H9 (cell line): ENCODE measurements at regions not wholly inside any gene's neighbourhood (a gene's known extent, or its start where the extent isn't known, plus 50 kb on each side); places are given as distances from the start of the nearest gene placed in this dataset.

Source experiments
- DNase-seq: peaks from one replicate; pipeline ENCODE4 v3.0.0-alpha.2; 2017
- H2AFZ ChIP-seq: one replicate; pipeline ENCODE4 v1.6.1; 2013; ENCODE audit warnings: mild to moderate bottlenecking, low read length, control low read depth, moderate library complexity
- H2AK5ac ChIP-seq: 2 replicates; pipeline ENCODE4 v1.6.1; 2013; ENCODE audit warnings: low read length, control low read depth, mixed read lengths; ENCODE audit not compliant: insufficient read length
- H2BK120ac ChIP-seq: one replicate; pipeline ENCODE4 v1.6.1; 2013; ENCODE audit warnings: low read depth, mild to moderate bottlenecking, low read length, control low read depth, inconsistent platforms; ENCODE audit not compliant: poor library complexity, severe bottlenecking
- H2BK12ac ChIP-seq: 2 replicates; pipeline ENCODE4 v1.6.1; 2013; ENCODE audit warnings: low read length, control low read depth, mixed read lengths, low read depth; ENCODE audit not compliant: insufficient read length
- H2BK15ac ChIP-seq: 2 replicates; pipeline ENCODE4 v1.6.1; 2013; ENCODE audit warnings: low read depth, low read length, control low read depth
- H2BK20ac ChIP-seq: one replicate; pipeline ENCODE4 v1.6.1; 2013; ENCODE audit warnings: low read depth, mild to moderate bottlenecking, low read length, control low read depth, inconsistent platforms; ENCODE audit not compliant: poor library complexity, severe bottlenecking
- H2BK5ac ChIP-seq: 2 replicates; pipeline ENCODE4 v1.6.1; 2013; ENCODE audit warnings: low read length, control low read depth, mixed read lengths; ENCODE audit not compliant: insufficient read length
- H3K14ac ChIP-seq: 2 replicates; pipeline ENCODE4 v1.6.1; 2013; ENCODE audit warnings: low read length, control low read depth; ENCODE audit not compliant: insufficient read depth
- H3K18ac ChIP-seq: 2 replicates; pipeline ENCODE4 v1.6.1; 2013; ENCODE audit warnings: low read depth, mild to moderate bottlenecking, mixed read lengths, low read length, control low read depth; ENCODE audit not compliant: insufficient read length
- H3K23ac ChIP-seq: 2 replicates; pipeline ENCODE4 v1.6.1; 2013; ENCODE audit warnings: low read length, control low read depth, mixed read lengths, low read depth; ENCODE audit not compliant: insufficient read length
- H3K23me2 ChIP-seq: 2 replicates; pipeline ENCODE4 v1.6.1; 2013; ENCODE audit warnings: low read depth, mild to moderate bottlenecking, mixed read lengths, low read length, control low read depth; ENCODE audit not compliant: insufficient read length, poor library complexity, severe bottlenecking
- H3K27ac ChIP-seq: 2 replicates; pipeline ENCODE4 v1.5.1; 2013; ENCODE audit warnings: low read length, control low read depth, mixed read lengths, low read depth; ENCODE audit not compliant: insufficient read length
- H3K27me3 ChIP-seq: 2 replicates; pipeline ENCODE4 v1.6.1; 2013; ENCODE audit warnings: low read length, control low read depth, inconsistent platforms; ENCODE audit not compliant: insufficient read depth
- H3K4ac ChIP-seq: 2 replicates; pipeline ENCODE4 v1.6.1; 2013; ENCODE audit warnings: low read depth, mild to moderate bottlenecking, control low read depth, inconsistent platforms, low read length, moderate library complexity
- H3K4me1 ChIP-seq: 2 replicates; pipeline ENCODE4 v1.6.1; 2013; ENCODE audit warnings: low read length, control low read depth, inconsistent platforms; ENCODE audit not compliant: insufficient read depth
- H3K4me2 ChIP-seq: 2 replicates; pipeline ENCODE4 v1.6.1; 2013; ENCODE audit warnings: low read length, control low read depth, mixed read lengths; ENCODE audit not compliant: insufficient read length, insufficient read depth
- H3K56ac ChIP-seq: 2 replicates; pipeline ENCODE4 v1.6.1; 2013; ENCODE audit warnings: low read depth, mild to moderate bottlenecking, mixed read lengths, low read length, control low read depth; ENCODE audit not compliant: insufficient read length
- H3K79me1 ChIP-seq: 2 replicates; pipeline ENCODE4 v1.6.1; 2013; ENCODE audit warnings: low read depth, mild to moderate bottlenecking, moderate library complexity, low read length, control low read depth, inconsistent platforms; ENCODE audit not compliant: insufficient read depth, poor library complexity, severe bottlenecking
- H3K79me2 ChIP-seq: 2 replicates; pipeline ENCODE4 v1.6.1; 2013; ENCODE audit warnings: low read length, control low read depth, inconsistent platforms; ENCODE audit not compliant: insufficient read depth
- H3K9ac ChIP-seq: 2 replicates; pipeline ENCODE4 v1.6.1; 2013; ENCODE audit warnings: low read length, control low read depth, mixed read lengths; ENCODE audit not compliant: insufficient read length; ENCODE audit errors: extremely low read depth
- H3K9me3 ChIP-seq: one replicate; pipeline ENCODE4 v1.6.1; 2013; ENCODE audit warnings: low read depth, low read length, inconsistent platforms; ENCODE audit not compliant: control insufficient read depth
- H3T11ph ChIP-seq: one replicate; pipeline ENCODE4 v1.6.1; 2013; ENCODE audit warnings: mild to moderate bottlenecking, low read length, control low read depth, inconsistent platforms
- H4K20me1 ChIP-seq: one replicate; pipeline ENCODE4 v1.6.1; 2013; ENCODE audit not compliant: control insufficient read depth, insufficient read length, insufficient read depth
- H4K5ac ChIP-seq: 2 replicates; pipeline ENCODE4 v1.6.1; 2013; ENCODE audit warnings: low read depth, mild to moderate bottlenecking, mixed read lengths, low read length, control low read depth; ENCODE audit not compliant: insufficient read length
- H4K8ac ChIP-seq: replicated peaks from 2 replicates; pipeline ENCODE4 v1.6.1; 2013; ENCODE audit warnings: low read length, control low read depth, mixed read lengths, low read depth; ENCODE audit not compliant: insufficient read length
- H4K91ac ChIP-seq: 2 replicates; pipeline ENCODE4 v1.6.1; 2013; ENCODE audit warnings: low read depth, mild to moderate bottlenecking, moderate library complexity, mixed read lengths, low read length, control low read depth; ENCODE audit not compliant: insufficient read length
- H3K27ac Mint-ChIP-seq, 3 experiments: 2 replicates in 2 of 3; 3 replicates in 1 of 3; pipeline ENCODE4 v1.8.0; 2020 to 2021; ENCODE audit warnings: mixed read lengths in 3 of 3, mild to moderate bottlenecking in 1 of 3, moderate library complexity in 1 of 3
- H3K27me3 Mint-ChIP-seq: 2 replicates; pipeline ENCODE4 v1.8.0; 2021; ENCODE audit warnings: low read depth, mild to moderate bottlenecking, moderate library complexity, mixed read lengths
- H3K36me3 Mint-ChIP-seq, 3 experiments: 2 replicates in 2 of 3; 3 replicates in 1 of 3; pipeline ENCODE4 v1.8.0; 2020 to 2021; ENCODE audit warnings: low read depth in 3 of 3, mixed read lengths in 3 of 3; ENCODE audit not compliant: insufficient read depth in 1 of 3
- H3K4me1 Mint-ChIP-seq, 2 experiments: 2 replicates each; pipeline ENCODE4 v1.8.0; 2020; ENCODE audit warnings: mixed read lengths in 2 of 2
- H3K4me3 Mint-ChIP-seq, 2 experiments: 2 replicates in 1 of 2; 3 replicates in 1 of 2; pipeline ENCODE4 v1.8.0; 2020 to 2021; ENCODE audit warnings: mild to moderate bottlenecking in 2 of 2, mixed read lengths in 2 of 2, moderate library complexity in 1 of 2
- H3K9me3 Mint-ChIP-seq, 2 experiments: 2 replicates in 1 of 2; 3 replicates in 1 of 2; pipeline ENCODE4 v1.8.0; 2020; ENCODE audit warnings: mild to moderate bottlenecking in 2 of 2, mixed read lengths in 2 of 2, moderate library complexity in 1 of 2
- WGBS: extraction: QIAGEN DNeasy Blood & Tissue Kit; methylation state at CpG from one replicate; pipeline ENCODE4 v1.1.7; 2013; ENCODE audit warnings: missing lambda C conversion rate, low lambda C conversion rate, mixed read lengths; ENCODE audit not compliant: insufficient read length; ENCODE audit errors: extremely low coverage; 5-methylcytosine and 5-hydroxymethylcytosine counted together
- TF ChIP-seq, protein P1 (sequence below): fragments of 200-600 bp; sonication (generic); conservative IDR thresholded peaks from 3 replicates; pipeline ENCODE4 v1.8.0; 2021; ENCODE audit warnings: antibody characterized with exemption, mild to moderate bottlenecking

DNA sequence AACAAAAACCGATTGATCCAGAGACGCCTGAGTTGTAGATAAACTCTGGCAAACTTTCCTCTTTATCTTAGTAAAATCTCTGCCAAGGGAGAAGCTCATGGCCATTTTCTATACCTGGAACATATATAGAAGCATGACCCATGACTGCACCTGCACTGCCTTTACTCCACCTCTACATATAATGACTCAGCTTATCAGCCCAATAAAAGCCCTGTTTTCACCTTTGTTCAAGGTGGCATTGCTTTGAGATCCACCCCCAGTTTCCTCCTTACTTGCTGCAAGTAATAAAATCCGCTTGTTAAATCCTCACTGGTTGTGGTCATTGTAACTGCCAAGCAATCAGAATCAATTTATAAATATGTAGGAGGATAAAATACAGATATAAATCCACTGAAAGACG lies 1280.4 kb downstream of the NSUN3 start:
- Histone ChIP-seq H3K79me2 (no peaks in the 10 kb centered on the region), H3K4me1 (no peaks in the 10 kb centered on the region; the same call in 1 of the 2 replicates), H4K91ac (no peak overlapping the region), H2AK5ac (no peak overlapping the region), H3K4ac (no peak overlapping the region), H3T11ph (no peak overlapping the region), H3K27me3 (no peaks in the 10 kb centered on the region), H3K9ac (no peak overlapping the region), H4K8ac (no peak overlapping the region), H3K56ac (no peak overlapping the region), H3K18ac (no peak overlapping the region), H2BK15ac (no peak overlapping the region), H3K14ac (no peak overlapping the region), H3K9me3 (no peaks in the 10 kb centered on the region), H4K20me1 (no peaks in the 10 kb centered on the region), H3K79me1 (no peaks in the 10 kb centered on the region), H3K4me2 (no peak overlapping the region), H2AFZ (no peak overlapping the region), H2BK20ac (no peak overlapping the region), H4K5ac (no peak overlapping the region), H3K27ac (no peak overlapping the region), H2BK12ac (no peak overlapping the region), H3K23me2 (no peaks in the 10 kb centered on the region), H2BK5ac (no peak overlapping the region), H3K23ac (no peak overlapping the region), H2BK120ac (no peak overlapping the region)
- TF ChIP-seq, protein P1, sequence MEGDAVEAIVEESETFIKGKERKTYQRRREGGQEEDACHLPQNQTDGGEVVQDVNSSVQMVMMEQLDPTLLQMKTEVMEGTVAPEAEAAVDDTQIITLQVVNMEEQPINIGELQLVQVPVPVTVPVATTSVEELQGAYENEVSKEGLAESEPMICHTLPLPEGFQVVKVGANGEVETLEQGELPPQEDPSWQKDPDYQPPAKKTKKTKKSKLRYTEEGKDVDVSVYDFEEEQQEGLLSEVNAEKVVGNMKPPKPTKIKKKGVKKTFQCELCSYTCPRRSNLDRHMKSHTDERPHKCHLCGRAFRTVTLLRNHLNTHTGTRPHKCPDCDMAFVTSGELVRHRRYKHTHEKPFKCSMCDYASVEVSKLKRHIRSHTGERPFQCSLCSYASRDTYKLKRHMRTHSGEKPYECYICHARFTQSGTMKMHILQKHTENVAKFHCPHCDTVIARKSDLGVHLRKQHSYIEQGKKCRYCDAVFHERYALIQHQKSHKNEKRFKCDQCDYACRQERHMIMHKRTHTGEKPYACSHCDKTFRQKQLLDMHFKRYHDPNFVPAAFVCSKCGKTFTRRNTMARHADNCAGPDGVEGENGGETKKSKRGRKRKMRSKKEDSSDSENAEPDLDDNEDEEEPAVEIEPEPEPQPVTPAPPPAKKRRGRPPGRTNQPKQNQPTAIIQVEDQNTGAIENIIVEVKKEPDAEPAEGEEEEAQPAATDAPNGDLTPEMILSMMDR = no peak
- no CpG with 5 or more reads among the region's 4 CpGs for WGBS
- H3K36me3 Mint-ChIP-seq = peaks cover 0 to 11% (median 6%) of the 10 kb centered on the region in 3 experiments; a peak in 4 of 7 replicates
- no peaks in the 10 kb centered on the region for H3K27me3 Mint-ChIP-seq
- H3K4me3 Mint-ChIP-seq = no peak overlapping the region
- DNase-seq = no peak
- peaks cover 24 to 31% of the 10 kb centered on the region in 2 experiments for H3K4me1 Mint-ChIP-seq
- H3K9me3 Mint-ChIP-seq = peaks cover 7 to 10% of the 10 kb centered on the region in 2 experiments
- H3K27ac Mint-ChIP-seq = peak overlapping the region; percentile 65 to 79 (median 70); a peak in 5 of 7 replicates
